CD4-positive, alpha-beta T cell (primary cell): ENCODE measurements at regions not wholly inside any gene's neighbourhood (a gene's known extent, or its start where the extent isn't known, plus 50 kb on each side); places are given as distances from the start of the nearest gene placed in this dataset.

Experiments
- ATAC-seq: fragments of 200-7000 bp; cut with Tn5 transposase; one replicate; pipeline ENCODE4 v1.10.0; 2022; ENCODE audit warnings: mild to moderate bottlenecking; ENCODE audit not compliant: poor library complexity
- CTCF ChIA-PET: fragments of 350-600 bp; sonication (Branson Sonifier 250); formaldehyde crosslinking; loops from one replicate; lab custom pipeline; 2021; ENCODE audit warnings: antibody characterized with exemption, inconsistent platforms; lab: Charles Lee
- POLR2A ChIA-PET: fragments of 350-600 bp; sonication (Branson Sonifier 250); formaldehyde crosslinking; loops from one replicate; lab custom pipeline; 2021; ENCODE audit warnings: antibody characterized with exemption, inconsistent platforms; lab: Charles Lee
- DNase-seq, 14 experiments: peaks; one replicate each; pipeline ENCODE4 v3.0.0-alpha.2; 2013 to 2020; ENCODE audit warnings: mixed read lengths in 2 of 14
- H3K27ac ChIP-seq, 2 donors: one replicate each; pipeline versions ENCODE4 v1.5.1 to v1.7.0; 2013; ENCODE audit warnings: low read length in 2 of 2, low read depth in 1 of 2, mild to moderate bottlenecking in 1 of 2
- H3K27me3 ChIP-seq, 2 experiments: 1 replicate in 1 of 2; 2 replicates in 1 of 2; pipeline versions ENCODE4 v1.6.1 to v1.7.0; 2013; ENCODE audit warnings: low read length in 2 of 2, control low read depth in 1 of 2, mild to moderate bottlenecking in 1 of 2, moderate library complexity in 1 of 2; ENCODE audit not compliant: insufficient read depth in 2 of 2, control insufficient read depth in 1 of 2
- H3K36me3 ChIP-seq: one replicate; pipeline ENCODE4 v1.6.1; 2013; ENCODE audit warnings: low read length, control low read depth; ENCODE audit not compliant: insufficient read depth
- H3K4me1 ChIP-seq: one replicate; pipeline ENCODE4 v1.6.1; 2013; ENCODE audit warnings: low read length, control low read depth; ENCODE audit not compliant: insufficient read depth
- H3K4me3 ChIP-seq: one replicate; pipeline ENCODE4 v1.5.1; 2013; ENCODE audit warnings: mild to moderate bottlenecking, low read length, moderate library complexity
- H3K9me3 ChIP-seq, 2 experiments: 1 replicate in 1 of 2; 2 replicates in 1 of 2; pipeline versions ENCODE4 v1.6.1 to v1.7.0; 2013; ENCODE audit warnings: low read length in 2 of 2, mild to moderate bottlenecking in 2 of 2, control low read depth in 1 of 2, moderate library complexity in 1 of 2; ENCODE audit not compliant: control insufficient read depth in 1 of 2, insufficient read depth in 1 of 2
- H3K27ac Mint-ChIP-seq: one replicate; pipeline ENCODE4 v1.8.0; 2020; ENCODE audit warnings: mixed read lengths
- H3K27me3 Mint-ChIP-seq: one replicate; pipeline ENCODE4 v1.8.0; 2021; ENCODE audit warnings: mixed read lengths
- H3K36me3 Mint-ChIP-seq: one replicate; pipeline ENCODE4 v1.8.0; 2021; ENCODE audit warnings: low read depth, mixed read lengths
- H3K4me1 Mint-ChIP-seq: one replicate; pipeline ENCODE4 v1.8.0; 2021; ENCODE audit warnings: low read depth, mixed read lengths
- H3K4me3 Mint-ChIP-seq: one replicate; pipeline ENCODE4 v1.8.0; 2020; ENCODE audit warnings: mild to moderate bottlenecking, mixed read lengths
- H3K9me3 Mint-ChIP-seq: one replicate; pipeline ENCODE4 v1.8.0; 2020; ENCODE audit warnings: mixed read lengths
- intact Hi-C, 2 experiments: fragments of 100-400 bp; cut with DNase I in 1 of 2; cut with micrococcal nuclease in 1 of 2; formaldehyde crosslinking; loops; one replicate each; pipeline versions ENCODE4 v1.15.1 to v1.9.0; 2023 to 2025; cut with DNase I, micrococcal nuclease
- TF ChIP-seq, protein P1 (sequence below): fragments of 200-600 bp; IDR thresholded peaks from one replicate; pipeline ENCODE4 v1.8.0; 2022; ENCODE audit warnings: antibody characterized with exemption, mild to moderate bottlenecking

DNA sequence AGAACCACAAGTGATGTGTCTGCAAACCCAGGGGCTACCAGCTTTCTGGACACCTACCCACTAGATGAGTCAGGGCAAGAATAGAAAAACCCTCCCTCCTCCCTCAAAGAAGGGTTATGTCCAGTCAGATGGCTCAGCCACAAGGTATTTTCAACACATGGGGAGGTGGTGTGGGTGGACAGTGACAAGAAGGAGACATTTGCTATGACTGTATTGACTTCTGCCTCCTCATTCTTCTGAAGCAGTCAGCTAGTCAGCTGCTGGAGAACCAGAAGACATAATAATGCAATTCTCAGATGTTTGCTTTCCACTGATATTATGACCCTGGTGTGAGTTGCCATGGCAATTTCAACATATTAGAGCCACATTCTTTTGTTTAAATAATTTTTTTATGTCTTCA is 66.7 kb upstream of the GOLGA8B start:
- ATAC-seq = no peak
- CTCF ChIA-PET = no interaction called here
- TF ChIP-seq, protein P1, sequence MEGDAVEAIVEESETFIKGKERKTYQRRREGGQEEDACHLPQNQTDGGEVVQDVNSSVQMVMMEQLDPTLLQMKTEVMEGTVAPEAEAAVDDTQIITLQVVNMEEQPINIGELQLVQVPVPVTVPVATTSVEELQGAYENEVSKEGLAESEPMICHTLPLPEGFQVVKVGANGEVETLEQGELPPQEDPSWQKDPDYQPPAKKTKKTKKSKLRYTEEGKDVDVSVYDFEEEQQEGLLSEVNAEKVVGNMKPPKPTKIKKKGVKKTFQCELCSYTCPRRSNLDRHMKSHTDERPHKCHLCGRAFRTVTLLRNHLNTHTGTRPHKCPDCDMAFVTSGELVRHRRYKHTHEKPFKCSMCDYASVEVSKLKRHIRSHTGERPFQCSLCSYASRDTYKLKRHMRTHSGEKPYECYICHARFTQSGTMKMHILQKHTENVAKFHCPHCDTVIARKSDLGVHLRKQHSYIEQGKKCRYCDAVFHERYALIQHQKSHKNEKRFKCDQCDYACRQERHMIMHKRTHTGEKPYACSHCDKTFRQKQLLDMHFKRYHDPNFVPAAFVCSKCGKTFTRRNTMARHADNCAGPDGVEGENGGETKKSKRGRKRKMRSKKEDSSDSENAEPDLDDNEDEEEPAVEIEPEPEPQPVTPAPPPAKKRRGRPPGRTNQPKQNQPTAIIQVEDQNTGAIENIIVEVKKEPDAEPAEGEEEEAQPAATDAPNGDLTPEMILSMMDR = no peak

DNA sequence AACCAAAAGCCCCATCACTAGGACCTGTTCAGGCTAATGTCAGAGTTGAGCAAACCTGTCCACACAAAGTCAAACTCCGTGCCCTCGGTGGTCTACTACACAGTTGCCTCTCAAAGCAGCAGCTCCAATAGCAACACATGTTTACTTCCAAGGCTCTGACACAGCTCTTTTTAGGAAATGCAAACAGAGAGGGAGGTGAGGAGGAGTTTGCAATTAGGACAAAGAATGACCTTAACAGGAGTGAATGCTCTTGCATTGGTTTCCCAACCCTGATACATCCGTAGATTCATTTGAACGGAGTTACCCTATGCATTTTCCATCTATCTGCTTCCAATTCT is 64.8 kb upstream of the GOLGA8B start:
- peaks cover 36% of the 10 kb centered on the region for H3K27me3 Mint-ChIP-seq
- peaks cover 3 to 13% of the 10 kb centered on the region in 2 experiments for H3K27me3 ChIP-seq
- ChIA-PET POLR2A (no interaction called here), CTCF (no interaction called here)
- H3K4me1 Mint-ChIP-seq = no peaks in the 10 kb centered on the region
- H3K9me3 ChIP-seq = no peaks in the 10 kb centered on the region
- H3K27ac Mint-ChIP-seq = no peak overlapping the region
- no peak overlapping the region for H3K4me3 ChIP-seq
- ATAC-seq (no peak), DNase-seq (no peak)
- no peaks in the 10 kb centered on the region for H3K9me3 Mint-ChIP-seq
- TF ChIP-seq, protein P1 = no peak
- no peaks in the 10 kb centered on the region for H3K36me3 ChIP-seq
- no peak overlapping the region for H3K4me3 Mint-ChIP-seq
- intact Hi-C loops = no loop called here
- no peak overlapping the region for H3K27ac ChIP-seq
- no peaks in the 10 kb centered on the region for H3K36me3 Mint-ChIP-seq
- H3K4me1 ChIP-seq = no peaks in the 10 kb centered on the region

More for the DNA sequence above, 66.7 kb upstream of the GOLGA8B start:
- Histone ChIP-seq H3K4me3 (no peak overlapping the region), H3K4me1 (no peaks in the 10 kb centered on the region), H3K36me3 (no peaks in the 10 kb centered on the region), H3K27me3 (peaks cover 0 to 3% of the 10 kb centered on the region in 2 experiments), H3K27ac (no peak overlapping the region), H3K9me3 (no peaks in the 10 kb centered on the region)
- POLR2A ChIA-PET = no interaction called here
- Mint-ChIP-seq H3K4me1 (no peaks in the 10 kb centered on the region), H3K36me3 (no peaks in the 10 kb centered on the region), H3K27ac (no peak overlapping the region), H3K9me3 (no peaks in the 10 kb centered on the region), H3K4me3 (no peak overlapping the region), H3K27me3 (peaks cover 30% of the 10 kb centered on the region)
- DNase-seq = no peak
- intact Hi-C loops = no loop called here

DNA sequence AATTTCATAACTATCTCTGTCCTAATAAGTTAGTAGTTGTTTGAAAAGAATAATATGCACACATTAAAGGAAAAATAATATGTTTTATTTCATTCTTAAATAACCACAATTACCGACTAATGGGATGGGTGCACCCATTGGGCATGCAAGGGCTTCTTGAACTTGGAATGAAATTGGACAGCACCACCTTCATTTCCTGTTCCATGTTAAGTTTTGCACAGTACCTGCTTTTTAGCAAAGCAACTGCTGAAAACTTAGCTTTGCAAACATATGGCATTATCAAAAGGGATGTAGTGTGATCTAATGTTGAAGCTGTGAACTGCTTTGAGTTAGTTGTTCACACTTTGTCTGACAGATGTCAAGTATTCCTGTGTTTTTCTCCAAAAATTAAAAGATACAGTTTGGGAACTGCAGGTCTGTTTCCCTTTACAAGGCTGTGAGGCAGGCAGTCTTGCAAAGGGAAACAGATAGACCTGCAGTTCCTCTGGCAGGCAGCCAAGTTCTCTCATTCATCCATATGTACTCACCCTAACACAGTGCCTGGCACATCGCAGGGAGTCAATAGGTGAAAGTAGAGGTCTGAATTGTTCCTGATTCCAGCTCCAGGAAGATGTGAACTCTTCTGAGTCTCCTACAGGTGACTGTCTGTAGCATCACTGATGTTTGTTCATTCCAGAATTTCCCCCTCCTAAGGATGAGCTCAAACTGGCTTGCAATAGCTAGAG is 64.3 kb upstream of the GOLGA8B start:
- H3K36me3 ChIP-seq = no peaks in the 10 kb centered on the region
- peaks cover 3 to 13% of the 10 kb centered on the region in 2 experiments for H3K27me3 ChIP-seq
- intact Hi-C loops = no loop called here
- H3K4me3 ChIP-seq = no peak overlapping the region
- ChIA-PET POLR2A (no interaction called here), CTCF (no interaction called here)
- H3K9me3 ChIP-seq = no peaks in the 10 kb centered on the region
- DNase-seq (peak in 1 of 14 experiments; percentile 2), ATAC-seq (no peak)
- no peaks in the 10 kb centered on the region for H3K9me3 Mint-ChIP-seq
- H3K27me3 Mint-ChIP-seq = peaks cover 35% of the 10 kb centered on the region
- no peaks in the 10 kb centered on the region for H3K4me1 Mint-ChIP-seq
- H3K36me3 Mint-ChIP-seq = no peaks in the 10 kb centered on the region
- TF ChIP-seq, protein P1 = no peak
- no peak overlapping the region for H3K27ac ChIP-seq
- no peak overlapping the region for H3K4me3 Mint-ChIP-seq
- no peaks in the 10 kb centered on the region for H3K4me1 ChIP-seq
- no peak overlapping the region for H3K27ac Mint-ChIP-seq
